ENCODE measurements at regions not wholly inside any gene's neighbourhood (a gene's known extent, or its start where the extent isn't known, plus 50 kb on each side); places are given as distances from the start of the nearest gene placed in this dataset.

DNA sequence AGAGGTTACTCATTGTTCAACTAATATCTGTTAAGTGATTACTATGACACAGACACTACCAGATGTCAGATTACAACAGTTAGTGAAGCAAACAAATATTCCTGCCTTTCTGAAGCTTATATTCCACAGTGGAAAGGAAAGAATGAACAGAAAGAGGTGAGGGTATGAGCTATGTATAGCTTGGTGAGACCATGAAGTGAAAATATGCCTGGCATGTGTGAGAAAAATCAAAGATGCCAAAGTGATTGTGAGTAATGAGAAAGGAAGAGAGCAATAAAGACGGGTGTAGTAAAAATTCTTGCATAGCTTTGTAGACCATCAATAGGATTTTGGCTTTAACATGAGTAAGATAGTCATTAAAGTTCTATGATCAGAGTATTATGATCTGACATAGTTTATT is 734.5 kb upstream of the NUDT12 start:
- TF ChIP-seq EZH2 (IDR thresholded peaks at IDR 0.05): no peak
- no peak for TF ChIP-seq POLR2AphosphoS5 (IDR thresholded peaks at IDR 0.05; ENCODE audit: borderline replicate concordance, low read depth, low read length)

Data from SK-N-MC (cell line).